ENCODE measurements at regions not wholly inside any gene's neighbourhood (a gene's known extent, or its start where the extent isn't known, plus 50 kb on each side); places are given as distances from the start of the nearest gene placed in this dataset.

DNA sequence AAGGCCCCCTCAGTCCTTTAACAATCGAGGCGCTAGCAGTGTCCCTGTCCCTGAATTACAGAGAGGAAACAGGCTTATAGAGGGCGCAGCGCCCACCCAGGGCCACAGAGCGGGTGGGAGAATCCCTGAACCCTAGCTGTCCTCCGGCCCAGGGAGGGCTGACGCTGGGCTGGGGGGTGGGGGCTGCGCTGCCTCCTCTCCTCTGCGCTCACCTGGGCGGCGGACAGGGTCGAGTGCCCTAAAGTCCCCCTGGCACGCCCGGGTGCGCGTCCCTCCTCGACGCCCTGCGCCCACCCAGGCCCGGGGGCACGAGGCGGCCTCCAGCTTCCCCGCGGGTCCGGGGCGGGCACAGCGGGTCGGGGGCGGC is 200.4 kb upstream of the N4BP1 start:
- no peak overlapping the region for H3K9ac ChIP-seq (ENCODE audit: insufficient read depth, low read length)
- H3K9me3 ChIP-seq (ENCODE audit: control insufficient read depth, insufficient read depth, low read depth, low read length) = no peaks in the 10 kb centered on the region
- H3K79me2 ChIP-seq (ENCODE audit: control insufficient read depth, insufficient read depth, low read length) = no peaks in the 10 kb centered on the region
- no peaks in the 10 kb centered on the region for H4K20me1 ChIP-seq (ENCODE audit: control insufficient read depth, extremely low read depth, insufficient read depth, low read length)
- H3K4me1 ChIP-seq (ENCODE audit: control insufficient read depth, extremely low read depth, insufficient read depth, low read length) = no peaks in the 10 kb centered on the region
- H3K4me3 ChIP-seq (replicated peaks in 1 of 4; ENCODE audit: control extremely low read depth in 1 of 4, insufficient read depth in 1 of 4, low read depth in 3 of 4, low read length in 4 of 4) = no peak overlapping the region
- no peak overlapping the region for H2AFZ ChIP-seq (ENCODE audit: low read length)
- DNase-seq (ENCODE audit: low read depth in 2 of 2) = no peak
- H3K27me3 ChIP-seq (ENCODE audit: control insufficient read depth, insufficient read depth, low read length) = peaks cover 5% of the 10 kb centered on the region
- no peak overlapping the region for H3K4me2 ChIP-seq (ENCODE audit: extremely low read depth, insufficient read depth, low read length)
- H3K27ac ChIP-seq (ENCODE audit: insufficient read depth, low read length) = no peak overlapping the region
- TF ChIP-seq, protein P1, sequence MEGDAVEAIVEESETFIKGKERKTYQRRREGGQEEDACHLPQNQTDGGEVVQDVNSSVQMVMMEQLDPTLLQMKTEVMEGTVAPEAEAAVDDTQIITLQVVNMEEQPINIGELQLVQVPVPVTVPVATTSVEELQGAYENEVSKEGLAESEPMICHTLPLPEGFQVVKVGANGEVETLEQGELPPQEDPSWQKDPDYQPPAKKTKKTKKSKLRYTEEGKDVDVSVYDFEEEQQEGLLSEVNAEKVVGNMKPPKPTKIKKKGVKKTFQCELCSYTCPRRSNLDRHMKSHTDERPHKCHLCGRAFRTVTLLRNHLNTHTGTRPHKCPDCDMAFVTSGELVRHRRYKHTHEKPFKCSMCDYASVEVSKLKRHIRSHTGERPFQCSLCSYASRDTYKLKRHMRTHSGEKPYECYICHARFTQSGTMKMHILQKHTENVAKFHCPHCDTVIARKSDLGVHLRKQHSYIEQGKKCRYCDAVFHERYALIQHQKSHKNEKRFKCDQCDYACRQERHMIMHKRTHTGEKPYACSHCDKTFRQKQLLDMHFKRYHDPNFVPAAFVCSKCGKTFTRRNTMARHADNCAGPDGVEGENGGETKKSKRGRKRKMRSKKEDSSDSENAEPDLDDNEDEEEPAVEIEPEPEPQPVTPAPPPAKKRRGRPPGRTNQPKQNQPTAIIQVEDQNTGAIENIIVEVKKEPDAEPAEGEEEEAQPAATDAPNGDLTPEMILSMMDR (conservative IDR thresholded peaks at IDR 0.05 in 1 of 2, IDR thresholded peaks at IDR 0.05 in 1 of 2; ENCODE audit: low read depth in 1 of 2, low read length in 2 of 2) = no peak
- no peak for TF ChIP-seq EZH2 (IDR thresholded peaks at IDR 0.05; ENCODE audit: low read length, missing control alignments)
- H3K36me3 ChIP-seq (ENCODE audit: control insufficient read depth, insufficient read depth, low read length) = no peaks in the 10 kb centered on the region

DNA sequence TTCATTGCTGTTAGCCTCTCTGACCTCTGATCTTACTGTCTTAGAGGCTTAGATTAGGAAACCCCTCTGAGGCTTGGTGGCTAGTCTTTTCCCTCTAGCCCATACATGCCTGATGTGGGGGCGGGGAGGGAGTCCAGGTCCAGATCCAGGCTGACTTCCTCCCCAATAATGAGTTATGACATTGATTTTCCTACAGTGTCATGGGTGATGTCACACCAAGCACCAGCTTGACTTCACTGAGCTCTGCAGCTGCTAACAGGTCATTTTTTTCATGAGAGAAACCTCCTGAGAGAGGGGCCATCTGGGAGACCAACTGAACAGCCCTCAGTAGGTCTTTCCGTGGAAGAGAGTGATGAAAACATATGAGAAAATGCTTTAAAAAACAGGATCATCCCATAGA is 180.2 kb upstream of the N4BP1 start:
- DNase-seq (ENCODE audit: low read depth in 2 of 2) = no peak
- Histone ChIP-seq H3K4me3 (replicated peaks in 1 of 4; ENCODE audit: control extremely low read depth in 1 of 4, insufficient read depth in 1 of 4, low read depth in 3 of 4, low read length in 4 of 4) (no peak overlapping the region), H3K4me1 (ENCODE audit: control insufficient read depth, extremely low read depth, insufficient read depth, low read length) (no peaks in the 10 kb centered on the region), H3K9ac (ENCODE audit: insufficient read depth, low read length) (no peak overlapping the region), H3K9me3 (ENCODE audit: control insufficient read depth, insufficient read depth, low read depth, low read length) (no peaks in the 10 kb centered on the region), H3K4me2 (ENCODE audit: extremely low read depth, insufficient read depth, low read length) (no peak overlapping the region), H3K27me3 (ENCODE audit: control insufficient read depth, insufficient read depth, low read length) (no peaks in the 10 kb centered on the region), H3K36me3 (ENCODE audit: control insufficient read depth, insufficient read depth, low read length) (no peaks in the 10 kb centered on the region), H3K79me2 (ENCODE audit: control insufficient read depth, insufficient read depth, low read length) (no peaks in the 10 kb centered on the region), H3K27ac (ENCODE audit: insufficient read depth, low read length) (no peak overlapping the region), H2AFZ (ENCODE audit: low read length) (no peak overlapping the region), H4K20me1 (ENCODE audit: control insufficient read depth, extremely low read depth, insufficient read depth, low read length) (no peaks in the 10 kb centered on the region)
- TF ChIP-seq, protein P1 (conservative IDR thresholded peaks at IDR 0.05 in 1 of 2, IDR thresholded peaks at IDR 0.05 in 1 of 2; ENCODE audit: low read depth in 1 of 2, low read length in 2 of 2) = no peak
- no peak for TF ChIP-seq EZH2 (IDR thresholded peaks at IDR 0.05; ENCODE audit: low read length, missing control alignments)

DNA sequence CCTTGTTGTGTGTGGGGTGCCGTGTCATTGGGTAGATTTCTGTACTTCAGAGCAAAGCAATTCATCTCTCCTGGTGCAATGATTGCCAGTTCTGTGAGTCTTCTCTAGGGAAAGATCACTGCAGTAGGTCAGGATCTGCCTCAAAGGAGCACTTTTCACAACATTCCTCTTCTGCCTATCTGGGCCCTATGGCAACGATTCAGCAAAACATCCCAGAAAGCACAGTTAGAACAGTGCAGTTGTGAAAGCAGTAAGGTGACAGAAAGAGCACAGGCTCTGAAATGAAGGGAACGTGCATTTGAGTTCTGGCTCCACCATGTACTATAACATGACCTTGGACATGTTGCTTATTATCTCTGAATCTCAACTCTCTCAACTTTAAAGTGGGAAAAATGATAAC is 178.5 kb upstream of the N4BP1 start:
- H3K4me3 ChIP-seq (replicated peaks in 1 of 4; ENCODE audit: control extremely low read depth in 1 of 4, insufficient read depth in 1 of 4, low read depth in 3 of 4, low read length in 4 of 4) = no peak overlapping the region
- no peak overlapping the region for H3K9ac ChIP-seq (ENCODE audit: insufficient read depth, low read length)
- H3K79me2 ChIP-seq (ENCODE audit: control insufficient read depth, insufficient read depth, low read length) = no peaks in the 10 kb centered on the region
- no peaks in the 10 kb centered on the region for H3K4me1 ChIP-seq (ENCODE audit: control insufficient read depth, extremely low read depth, insufficient read depth, low read length)
- no peaks in the 10 kb centered on the region for H3K27me3 ChIP-seq (ENCODE audit: control insufficient read depth, insufficient read depth, low read length)
- no peaks in the 10 kb centered on the region for H3K9me3 ChIP-seq (ENCODE audit: control insufficient read depth, insufficient read depth, low read depth, low read length)
- H3K36me3 ChIP-seq (ENCODE audit: control insufficient read depth, insufficient read depth, low read length) = no peaks in the 10 kb centered on the region
- no peak overlapping the region for H3K4me2 ChIP-seq (ENCODE audit: extremely low read depth, insufficient read depth, low read length)
- no peak for DNase-seq (ENCODE audit: low read depth in 2 of 2)
- H3K27ac ChIP-seq (ENCODE audit: insufficient read depth, low read length) = no peak overlapping the region
- no peak overlapping the region for H2AFZ ChIP-seq (ENCODE audit: low read length)
- TF ChIP-seq EZH2 (IDR thresholded peaks at IDR 0.05; ENCODE audit: low read length, missing control alignments) = no peak
- TF ChIP-seq, protein P1 (conservative IDR thresholded peaks at IDR 0.05 in 1 of 2, IDR thresholded peaks at IDR 0.05 in 1 of 2; ENCODE audit: low read depth in 1 of 2, low read length in 2 of 2) = no peak
- H4K20me1 ChIP-seq (ENCODE audit: control insufficient read depth, extremely low read depth, insufficient read depth, low read length) = no peaks in the 10 kb centered on the region

Data from fibroblast of lung (primary cell).